ENCODE measurements at regions not wholly inside any gene's neighbourhood (a gene's known extent, or its start where the extent isn't known, plus 50 kb on each side); places are given as distances from the start of the nearest gene placed in this dataset.

DNA sequence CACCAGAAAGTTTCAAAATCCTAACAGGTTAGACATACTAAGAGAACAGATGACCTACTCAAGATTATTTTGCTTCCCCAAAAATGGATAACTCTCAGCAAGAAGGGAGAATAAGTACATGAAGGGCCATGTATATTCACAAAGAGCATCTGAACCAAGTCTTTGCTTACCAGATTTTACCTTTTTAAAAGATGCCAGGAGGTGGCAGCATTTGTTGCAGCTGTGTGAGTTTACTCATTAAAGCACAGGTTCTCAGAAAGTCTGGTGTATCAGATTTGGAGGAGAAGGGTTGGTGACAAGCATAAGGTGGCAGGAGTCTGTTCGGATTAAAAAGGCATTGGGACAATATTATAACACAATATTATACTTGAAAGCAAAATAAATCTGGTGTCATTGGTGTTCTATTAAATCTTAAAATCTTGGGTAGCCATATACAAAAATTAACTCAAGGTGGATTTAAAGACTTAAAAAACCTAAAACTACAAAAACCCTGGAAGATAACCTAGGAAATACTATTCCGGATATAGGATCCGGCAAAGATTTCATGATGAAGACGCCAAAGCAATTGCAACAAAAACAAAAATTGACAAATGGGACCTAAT is 51.3 kb upstream of the NFKB1 start:
- peak; percentile 79 for DNase-seq (ENCODE audit: low read depth)
- H3K4me3 ChIP-seq (ENCODE audit: low read length), result no peak overlapping the region
- TF ChIP-seq, protein P1, sequence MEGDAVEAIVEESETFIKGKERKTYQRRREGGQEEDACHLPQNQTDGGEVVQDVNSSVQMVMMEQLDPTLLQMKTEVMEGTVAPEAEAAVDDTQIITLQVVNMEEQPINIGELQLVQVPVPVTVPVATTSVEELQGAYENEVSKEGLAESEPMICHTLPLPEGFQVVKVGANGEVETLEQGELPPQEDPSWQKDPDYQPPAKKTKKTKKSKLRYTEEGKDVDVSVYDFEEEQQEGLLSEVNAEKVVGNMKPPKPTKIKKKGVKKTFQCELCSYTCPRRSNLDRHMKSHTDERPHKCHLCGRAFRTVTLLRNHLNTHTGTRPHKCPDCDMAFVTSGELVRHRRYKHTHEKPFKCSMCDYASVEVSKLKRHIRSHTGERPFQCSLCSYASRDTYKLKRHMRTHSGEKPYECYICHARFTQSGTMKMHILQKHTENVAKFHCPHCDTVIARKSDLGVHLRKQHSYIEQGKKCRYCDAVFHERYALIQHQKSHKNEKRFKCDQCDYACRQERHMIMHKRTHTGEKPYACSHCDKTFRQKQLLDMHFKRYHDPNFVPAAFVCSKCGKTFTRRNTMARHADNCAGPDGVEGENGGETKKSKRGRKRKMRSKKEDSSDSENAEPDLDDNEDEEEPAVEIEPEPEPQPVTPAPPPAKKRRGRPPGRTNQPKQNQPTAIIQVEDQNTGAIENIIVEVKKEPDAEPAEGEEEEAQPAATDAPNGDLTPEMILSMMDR (IDR thresholded peaks at IDR 0.05; ENCODE audit: insufficient read depth, low read depth, low read length, missing control alignments), result peak; percentile 73

DNA sequence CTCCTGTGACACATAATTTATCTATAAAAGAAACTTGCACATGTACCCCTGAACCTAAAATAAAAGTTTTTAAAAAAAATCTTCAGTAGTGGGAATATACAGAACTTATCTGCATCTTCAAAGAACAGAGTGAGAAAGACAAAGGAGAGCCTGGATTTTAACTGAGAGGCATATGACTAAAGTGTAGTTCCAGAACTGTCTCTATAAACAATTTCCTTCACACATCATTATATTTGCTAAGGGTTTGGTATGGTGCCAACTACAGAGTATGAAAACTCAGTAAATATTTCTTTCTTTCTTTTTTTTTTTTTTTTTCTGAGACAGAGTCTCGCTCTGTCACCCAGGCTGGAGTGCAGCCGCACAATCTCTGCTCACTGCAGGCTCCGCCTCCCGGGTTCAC is 49.9 kb upstream of the NFKB1 start:
- no peak for DNase-seq (ENCODE audit: low read depth)
- no peak overlapping the region for H3K4me3 ChIP-seq (ENCODE audit: low read length)
- TF ChIP-seq, protein P1 (IDR thresholded peaks at IDR 0.05; ENCODE audit: insufficient read depth, low read depth, low read length, missing control alignments), result no peak
